ENCODE measurements at regions not wholly inside any gene's neighbourhood (a gene's known extent, or its start where the extent isn't known, plus 50 kb on each side); places are given as distances from the start of the nearest gene placed in this dataset.
A peak's percentile ranks its signal among the peaks of the same experiment; 100 is the strongest.

DNA sequence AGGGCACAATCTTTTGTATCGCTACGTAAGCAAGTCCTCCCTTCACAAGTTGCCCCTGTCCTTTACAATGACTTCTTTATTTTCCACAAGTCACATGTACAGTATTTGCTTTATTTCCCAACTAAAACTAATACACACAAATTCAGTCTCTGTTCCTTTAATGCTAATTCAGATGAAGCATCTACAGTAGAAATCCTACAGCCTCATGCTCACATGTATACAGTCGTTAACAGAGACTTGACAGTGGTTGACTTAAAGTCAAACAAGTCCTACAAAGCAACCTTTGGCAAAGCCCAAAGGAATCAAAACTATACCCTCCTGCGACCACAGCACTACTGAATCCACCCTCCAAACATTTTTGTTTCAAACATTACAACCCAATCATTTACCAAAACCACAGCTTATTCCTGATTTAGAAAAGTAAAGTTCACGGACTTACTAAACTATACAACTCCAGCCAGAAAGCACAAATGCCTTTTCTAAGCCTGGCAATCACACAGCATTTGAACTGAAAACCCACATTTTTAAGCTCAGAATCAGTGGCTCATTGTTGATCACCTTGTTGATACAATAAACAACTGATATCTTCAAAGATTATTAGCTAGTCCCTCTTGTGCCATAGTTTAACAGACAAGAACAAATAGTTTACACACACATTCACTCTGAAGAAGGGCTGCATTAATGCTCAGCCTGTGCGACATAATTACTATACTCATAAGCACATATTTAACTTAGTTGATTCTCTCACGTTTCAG lies 70.9 kb upstream of the NHSL1 start (continued):
- TF ChIP-seq, protein P1, sequence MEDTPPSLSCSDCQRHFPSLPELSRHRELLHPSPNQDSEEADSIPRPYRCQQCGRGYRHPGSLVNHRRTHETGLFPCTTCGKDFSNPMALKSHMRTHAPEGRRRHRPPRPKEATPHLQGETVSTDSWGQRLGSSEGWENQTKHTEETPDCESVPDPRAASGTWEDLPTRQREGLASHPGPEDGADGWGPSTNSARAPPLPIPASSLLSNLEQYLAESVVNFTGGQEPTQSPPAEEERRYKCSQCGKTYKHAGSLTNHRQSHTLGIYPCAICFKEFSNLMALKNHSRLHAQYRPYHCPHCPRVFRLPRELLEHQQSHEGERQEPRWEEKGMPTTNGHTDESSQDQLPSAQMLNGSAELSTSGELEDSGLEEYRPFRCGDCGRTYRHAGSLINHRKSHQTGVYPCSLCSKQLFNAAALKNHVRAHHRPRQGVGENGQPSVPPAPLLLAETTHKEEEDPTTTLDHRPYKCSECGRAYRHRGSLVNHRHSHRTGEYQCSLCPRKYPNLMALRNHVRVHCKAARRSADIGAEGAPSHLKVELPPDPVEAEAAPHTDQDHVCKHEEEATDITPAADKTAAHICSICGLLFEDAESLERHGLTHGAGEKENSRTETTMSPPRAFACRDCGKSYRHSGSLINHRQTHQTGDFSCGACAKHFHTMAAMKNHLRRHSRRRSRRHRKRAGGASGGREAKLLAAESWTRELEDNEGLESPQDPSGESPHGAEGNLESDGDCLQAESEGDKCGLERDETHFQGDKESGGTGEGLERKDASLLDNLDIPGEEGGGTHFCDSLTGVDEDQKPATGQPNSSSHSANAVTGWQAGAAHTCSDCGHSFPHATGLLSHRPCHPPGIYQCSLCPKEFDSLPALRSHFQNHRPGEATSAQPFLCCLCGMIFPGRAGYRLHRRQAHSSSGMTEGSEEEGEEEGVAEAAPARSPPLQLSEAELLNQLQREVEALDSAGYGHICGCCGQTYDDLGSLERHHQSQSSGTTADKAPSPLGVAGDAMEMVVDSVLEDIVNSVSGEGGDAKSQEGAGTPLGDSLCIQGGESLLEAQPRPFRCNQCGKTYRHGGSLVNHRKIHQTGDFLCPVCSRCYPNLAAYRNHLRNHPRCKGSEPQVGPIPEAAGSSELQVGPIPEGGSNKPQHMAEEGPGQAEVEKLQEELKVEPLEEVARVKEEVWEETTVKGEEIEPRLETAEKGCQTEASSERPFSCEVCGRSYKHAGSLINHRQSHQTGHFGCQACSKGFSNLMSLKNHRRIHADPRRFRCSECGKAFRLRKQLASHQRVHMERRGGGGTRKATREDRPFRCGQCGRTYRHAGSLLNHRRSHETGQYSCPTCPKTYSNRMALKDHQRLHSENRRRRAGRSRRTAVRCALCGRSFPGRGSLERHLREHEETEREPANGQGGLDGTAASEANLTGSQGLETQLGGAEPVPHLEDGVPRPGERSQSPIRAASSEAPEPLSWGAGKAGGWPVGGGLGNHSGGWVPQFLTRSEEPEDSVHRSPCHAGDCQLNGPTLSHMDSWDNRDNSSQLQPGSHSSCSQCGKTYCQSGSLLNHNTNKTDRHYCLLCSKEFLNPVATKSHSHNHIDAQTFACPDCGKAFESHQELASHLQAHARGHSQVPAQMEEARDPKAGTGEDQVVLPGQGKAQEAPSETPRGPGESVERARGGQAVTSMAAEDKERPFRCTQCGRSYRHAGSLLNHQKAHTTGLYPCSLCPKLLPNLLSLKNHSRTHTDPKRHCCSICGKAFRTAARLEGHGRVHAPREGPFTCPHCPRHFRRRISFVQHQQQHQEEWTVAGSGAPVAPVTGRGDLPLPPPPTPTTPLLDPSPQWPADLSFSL (CRISPR knock-in tag; IDR thresholded peaks at IDR 0.05) = peak; percentile 66; the same call in 1 of the 2 replicates
- TF ChIP-seq, protein P2, sequence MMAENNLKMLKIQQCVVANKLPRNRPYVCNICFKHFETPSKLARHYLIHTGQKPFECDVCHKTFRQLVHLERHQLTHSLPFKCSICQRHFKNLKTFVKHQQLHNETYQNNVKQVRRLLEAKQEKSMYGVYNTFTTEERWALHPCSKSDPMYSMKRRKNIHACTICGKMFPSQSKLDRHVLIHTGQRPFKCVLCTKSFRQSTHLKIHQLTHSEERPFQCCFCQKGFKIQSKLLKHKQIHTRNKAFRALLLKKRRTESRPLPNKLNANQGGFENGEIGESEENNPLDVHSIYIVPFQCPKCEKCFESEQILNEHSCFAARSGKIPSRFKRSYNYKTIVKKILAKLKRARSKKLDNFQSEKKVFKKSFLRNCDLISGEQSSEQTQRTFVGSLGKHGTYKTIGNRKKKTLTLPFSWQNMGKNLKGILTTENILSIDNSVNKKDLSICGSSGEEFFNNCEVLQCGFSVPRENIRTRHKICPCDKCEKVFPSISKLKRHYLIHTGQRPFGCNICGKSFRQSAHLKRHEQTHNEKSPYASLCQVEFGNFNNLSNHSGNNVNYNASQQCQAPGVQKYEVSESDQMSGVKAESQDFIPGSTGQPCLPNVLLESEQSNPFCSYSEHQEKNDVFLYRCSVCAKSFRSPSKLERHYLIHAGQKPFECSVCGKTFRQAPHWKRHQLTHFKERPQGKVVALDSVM (CRISPR knock-in tag; IDR thresholded peaks at IDR 0.05) = 0 out of 2 replicates have a peak, but pooled peaks have one; percentile 19
- TF ChIP-seq, protein P3, sequence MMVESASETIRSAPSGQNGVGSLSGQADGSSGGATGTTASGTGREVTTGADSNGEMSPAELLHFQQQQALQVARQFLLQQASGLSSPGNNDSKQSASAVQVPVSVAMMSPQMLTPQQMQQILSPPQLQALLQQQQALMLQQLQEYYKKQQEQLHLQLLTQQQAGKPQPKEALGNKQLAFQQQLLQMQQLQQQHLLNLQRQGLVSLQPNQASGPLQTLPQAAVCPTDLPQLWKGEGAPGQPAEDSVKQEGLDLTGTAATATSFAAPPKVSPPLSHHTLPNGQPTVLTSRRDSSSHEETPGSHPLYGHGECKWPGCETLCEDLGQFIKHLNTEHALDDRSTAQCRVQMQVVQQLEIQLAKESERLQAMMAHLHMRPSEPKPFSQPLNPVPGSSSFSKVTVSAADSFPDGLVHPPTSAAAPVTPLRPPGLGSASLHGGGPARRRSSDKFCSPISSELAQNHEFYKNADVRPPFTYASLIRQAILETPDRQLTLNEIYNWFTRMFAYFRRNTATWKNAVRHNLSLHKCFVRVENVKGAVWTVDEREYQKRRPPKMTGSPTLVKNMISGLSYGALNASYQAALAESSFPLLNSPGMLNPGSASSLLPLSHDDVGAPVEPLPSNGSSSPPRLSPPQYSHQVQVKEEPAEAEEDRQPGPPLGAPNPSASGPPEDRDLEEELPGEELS (CRISPR knock-in tag; IDR thresholded peaks at IDR 0.05) = peak; percentile 65; the same call in 1 of the 2 replicates
- TF ChIP-seq ZNF549 (CRISPR knock-in tag; IDR thresholded peaks at IDR 0.05) = no peak
- TF ChIP-seq RBFOX2 (IDR thresholded peaks at IDR 0.05; ENCODE audit: low read depth, low read length) = peak; percentile 45; the same call in 1 of the 2 replicates
- no peak for TF ChIP-seq HNRNPL (IDR thresholded peaks at IDR 0.05; ENCODE audit: low read depth, low read length)
- no peak for TF ChIP-seq ZNF33B (CRISPR knock-in tag; IDR thresholded peaks at IDR 0.05)
- peak; percentile 36; the same call in 1 of the 2 replicates for TF ChIP-seq ZNF263 (CRISPR knock-in tag; IDR thresholded peaks at IDR 0.05)
- peak; percentile 37; the same call in 1 of the 2 replicates for TF ChIP-seq HNF4A (CRISPR knock-in tag; IDR thresholded peaks at IDR 0.05)
- no peak for TF ChIP-seq NFE2L1 (CRISPR knock-in tag; IDR thresholded peaks at IDR 0.05; ENCODE audit: borderline replicate concordance)
- 0 out of 2 replicates have a peak, but pooled peaks have one; percentile 47 for TF ChIP-seq ZBTB20 (CRISPR knock-in tag; IDR thresholded peaks at IDR 0.05; ENCODE audit: borderline replicate concordance, low read depth)
- no peak for TF ChIP-seq ZFAT (CRISPR knock-in tag; conservative IDR thresholded peaks at IDR 0.05)
- peak; percentile 30; the same call in 1 of the 2 replicates for TF ChIP-seq TBX2 (CRISPR knock-in tag; IDR thresholded peaks at IDR 0.05; ENCODE audit: borderline replicate concordance)
- peak; percentile 61 for TF ChIP-seq ZNF644 (CRISPR knock-in tag; IDR thresholded peaks at IDR 0.05; ENCODE audit: low read depth)
- TF ChIP-seq BHLHE40 (IDR thresholded peaks at IDR 0.05; ENCODE audit: low read length) = peak; percentile 51
- 0 out of 2 replicates have a peak, but pooled peaks have one; percentile 18 for TF ChIP-seq HDAC1 (CRISPR knock-in tag; IDR thresholded peaks at IDR 0.05)
- TF ChIP-seq TEAD3 (CRISPR knock-in tag; optimal IDR thresholded peaks at IDR 0.05; ENCODE audit: borderline replicate concordance) = no peak
- TF ChIP-seq ZNF546 (CRISPR knock-in tag; conservative IDR thresholded peaks at IDR 0.05) = no peak
- no peak for TF ChIP-seq XRCC5 (optimal IDR thresholded peaks at IDR 0.05; ENCODE audit: low read length)
